ENCODE measurements at regions not wholly inside any gene's neighbourhood (a gene's known extent, or its start where the extent isn't known, plus 50 kb on each side); places are given as distances from the start of the nearest gene placed in this dataset.

DNA sequence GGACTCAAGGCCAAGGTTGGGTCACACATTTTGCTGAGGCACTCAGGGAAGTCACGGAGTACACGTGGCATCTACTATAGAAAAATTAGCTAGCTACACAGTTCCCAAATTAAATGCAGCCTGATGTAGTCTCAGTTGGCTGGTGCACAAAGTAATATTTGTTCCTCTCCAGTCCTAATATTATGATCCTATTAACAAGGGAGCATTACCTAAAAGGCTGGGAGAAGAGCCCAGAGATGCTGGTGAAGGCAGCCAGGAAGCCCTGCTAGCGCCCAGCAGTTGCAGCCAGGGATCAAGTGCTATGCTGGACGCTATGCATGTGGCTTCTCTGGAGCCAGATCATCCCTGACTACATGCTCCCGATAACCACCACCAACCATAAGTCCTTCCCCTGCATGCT, 88.0 kb upstream of the GSC start:
- TF ChIP-seq, protein P1, sequence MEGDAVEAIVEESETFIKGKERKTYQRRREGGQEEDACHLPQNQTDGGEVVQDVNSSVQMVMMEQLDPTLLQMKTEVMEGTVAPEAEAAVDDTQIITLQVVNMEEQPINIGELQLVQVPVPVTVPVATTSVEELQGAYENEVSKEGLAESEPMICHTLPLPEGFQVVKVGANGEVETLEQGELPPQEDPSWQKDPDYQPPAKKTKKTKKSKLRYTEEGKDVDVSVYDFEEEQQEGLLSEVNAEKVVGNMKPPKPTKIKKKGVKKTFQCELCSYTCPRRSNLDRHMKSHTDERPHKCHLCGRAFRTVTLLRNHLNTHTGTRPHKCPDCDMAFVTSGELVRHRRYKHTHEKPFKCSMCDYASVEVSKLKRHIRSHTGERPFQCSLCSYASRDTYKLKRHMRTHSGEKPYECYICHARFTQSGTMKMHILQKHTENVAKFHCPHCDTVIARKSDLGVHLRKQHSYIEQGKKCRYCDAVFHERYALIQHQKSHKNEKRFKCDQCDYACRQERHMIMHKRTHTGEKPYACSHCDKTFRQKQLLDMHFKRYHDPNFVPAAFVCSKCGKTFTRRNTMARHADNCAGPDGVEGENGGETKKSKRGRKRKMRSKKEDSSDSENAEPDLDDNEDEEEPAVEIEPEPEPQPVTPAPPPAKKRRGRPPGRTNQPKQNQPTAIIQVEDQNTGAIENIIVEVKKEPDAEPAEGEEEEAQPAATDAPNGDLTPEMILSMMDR (IDR thresholded peaks at IDR 0.05), result no peak
- TF ChIP-seq CREB1 (CRISPR knock-in tag; IDR thresholded peaks at IDR 0.05) (no peak), NFYB (CRISPR knock-in tag; conservative IDR thresholded peaks at IDR 0.05; ENCODE audit: low read depth) (no peak), NR2C2 (CRISPR knock-in tag; IDR thresholded peaks at IDR 0.05) (no peak), ZNF671 (CRISPR knock-in tag; IDR thresholded peaks at IDR 0.05) (no peak), CREM (CRISPR knock-in tag; IDR thresholded peaks at IDR 0.05) (no peak), ESRRA (CRISPR knock-in tag; IDR thresholded peaks at IDR 0.05; ENCODE audit: borderline replicate concordance) (no peak), ZNF232 (CRISPR knock-in tag; IDR thresholded peaks at IDR 0.05) (no peak), TEAD1 (CRISPR knock-in tag; IDR thresholded peaks at IDR 0.05) (no peak)
- TF ChIP-seq, protein P2, sequence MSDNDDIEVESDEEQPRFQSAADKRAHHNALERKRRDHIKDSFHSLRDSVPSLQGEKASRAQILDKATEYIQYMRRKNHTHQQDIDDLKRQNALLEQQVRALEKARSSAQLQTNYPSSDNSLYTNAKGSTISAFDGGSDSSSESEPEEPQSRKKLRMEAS (CRISPR knock-in tag; IDR thresholded peaks at IDR 0.05), result no peak
- TF ChIP-seq, protein P3, sequence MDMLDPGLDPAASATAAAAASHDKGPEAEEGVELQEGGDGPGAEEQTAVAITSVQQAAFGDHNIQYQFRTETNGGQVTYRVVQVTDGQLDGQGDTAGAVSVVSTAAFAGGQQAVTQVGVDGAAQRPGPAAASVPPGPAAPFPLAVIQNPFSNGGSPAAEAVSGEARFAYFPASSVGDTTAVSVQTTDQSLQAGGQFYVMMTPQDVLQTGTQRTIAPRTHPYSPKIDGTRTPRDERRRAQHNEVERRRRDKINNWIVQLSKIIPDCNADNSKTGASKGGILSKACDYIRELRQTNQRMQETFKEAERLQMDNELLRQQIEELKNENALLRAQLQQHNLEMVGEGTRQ (CRISPR knock-in tag; IDR thresholded peaks at IDR 0.05), result no peak
- TF ChIP-seq, protein P4, sequence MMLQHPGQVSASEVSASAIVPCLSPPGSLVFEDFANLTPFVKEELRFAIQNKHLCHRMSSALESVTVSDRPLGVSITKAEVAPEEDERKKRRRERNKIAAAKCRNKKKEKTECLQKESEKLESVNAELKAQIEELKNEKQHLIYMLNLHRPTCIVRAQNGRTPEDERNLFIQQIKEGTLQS (CRISPR knock-in tag; conservative IDR thresholded peaks at IDR 0.05), result no peak
- TF ChIP-seq, protein P5, sequence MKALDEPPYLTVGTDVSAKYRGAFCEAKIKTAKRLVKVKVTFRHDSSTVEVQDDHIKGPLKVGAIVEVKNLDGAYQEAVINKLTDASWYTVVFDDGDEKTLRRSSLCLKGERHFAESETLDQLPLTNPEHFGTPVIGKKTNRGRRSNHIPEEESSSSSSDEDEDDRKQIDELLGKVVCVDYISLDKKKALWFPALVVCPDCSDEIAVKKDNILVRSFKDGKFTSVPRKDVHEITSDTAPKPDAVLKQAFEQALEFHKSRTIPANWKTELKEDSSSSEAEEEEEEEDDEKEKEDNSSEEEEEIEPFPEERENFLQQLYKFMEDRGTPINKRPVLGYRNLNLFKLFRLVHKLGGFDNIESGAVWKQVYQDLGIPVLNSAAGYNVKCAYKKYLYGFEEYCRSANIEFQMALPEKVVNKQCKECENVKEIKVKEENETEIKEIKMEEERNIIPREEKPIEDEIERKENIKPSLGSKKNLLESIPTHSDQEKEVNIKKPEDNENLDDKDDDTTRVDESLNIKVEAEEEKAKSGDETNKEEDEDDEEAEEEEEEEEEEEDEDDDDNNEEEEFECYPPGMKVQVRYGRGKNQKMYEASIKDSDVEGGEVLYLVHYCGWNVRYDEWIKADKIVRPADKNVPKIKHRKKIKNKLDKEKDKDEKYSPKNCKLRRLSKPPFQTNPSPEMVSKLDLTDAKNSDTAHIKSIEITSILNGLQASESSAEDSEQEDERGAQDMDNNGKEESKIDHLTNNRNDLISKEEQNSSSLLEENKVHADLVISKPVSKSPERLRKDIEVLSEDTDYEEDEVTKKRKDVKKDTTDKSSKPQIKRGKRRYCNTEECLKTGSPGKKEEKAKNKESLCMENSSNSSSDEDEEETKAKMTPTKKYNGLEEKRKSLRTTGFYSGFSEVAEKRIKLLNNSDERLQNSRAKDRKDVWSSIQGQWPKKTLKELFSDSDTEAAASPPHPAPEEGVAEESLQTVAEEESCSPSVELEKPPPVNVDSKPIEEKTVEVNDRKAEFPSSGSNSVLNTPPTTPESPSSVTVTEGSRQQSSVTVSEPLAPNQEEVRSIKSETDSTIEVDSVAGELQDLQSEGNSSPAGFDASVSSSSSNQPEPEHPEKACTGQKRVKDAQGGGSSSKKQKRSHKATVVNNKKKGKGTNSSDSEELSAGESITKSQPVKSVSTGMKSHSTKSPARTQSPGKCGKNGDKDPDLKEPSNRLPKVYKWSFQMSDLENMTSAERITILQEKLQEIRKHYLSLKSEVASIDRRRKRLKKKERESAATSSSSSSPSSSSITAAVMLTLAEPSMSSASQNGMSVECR (CRISPR knock-in tag; IDR thresholded peaks at IDR 0.05; ENCODE audit: borderline replicate concordance), result no peak
- TF ChIP-seq, protein P6, sequence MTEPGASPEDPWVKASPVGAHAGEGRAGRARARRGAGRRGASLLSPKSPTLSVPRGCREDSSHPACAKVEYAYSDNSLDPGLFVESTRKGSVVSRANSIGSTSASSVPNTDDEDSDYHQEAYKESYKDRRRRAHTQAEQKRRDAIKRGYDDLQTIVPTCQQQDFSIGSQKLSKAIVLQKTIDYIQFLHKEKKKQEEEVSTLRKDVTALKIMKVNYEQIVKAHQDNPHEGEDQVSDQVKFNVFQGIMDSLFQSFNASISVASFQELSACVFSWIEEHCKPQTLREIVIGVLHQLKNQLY (CRISPR knock-in tag; IDR thresholded peaks at IDR 0.05), result no peak

Data from WTC11 (cell line).